ENCODE measurements at regions not wholly inside any gene's neighbourhood (a gene's known extent, or its start where the extent isn't known, plus 50 kb on each side); places are given as distances from the start of the nearest gene placed in this dataset.
"Not testable (repeated sequence)": the region's sequence is repeated elsewhere in the genome, so short reads cannot be mapped to it uniquely, and the experiment has no call there.

GRCh38 chr16:26510924-26511323 is 555.8 kb upstream of the C16orf82 start:
- no peak for DNase-seq

GRCh38 chr16:26511463-26511862 is 555.3 kb upstream of the C16orf82 start:
- no peak for DNase-seq

GRCh38 chr16:26521626-26522025 is 545.1 kb upstream of the C16orf82 start:
- DNase-seq: no peak

DNA sequence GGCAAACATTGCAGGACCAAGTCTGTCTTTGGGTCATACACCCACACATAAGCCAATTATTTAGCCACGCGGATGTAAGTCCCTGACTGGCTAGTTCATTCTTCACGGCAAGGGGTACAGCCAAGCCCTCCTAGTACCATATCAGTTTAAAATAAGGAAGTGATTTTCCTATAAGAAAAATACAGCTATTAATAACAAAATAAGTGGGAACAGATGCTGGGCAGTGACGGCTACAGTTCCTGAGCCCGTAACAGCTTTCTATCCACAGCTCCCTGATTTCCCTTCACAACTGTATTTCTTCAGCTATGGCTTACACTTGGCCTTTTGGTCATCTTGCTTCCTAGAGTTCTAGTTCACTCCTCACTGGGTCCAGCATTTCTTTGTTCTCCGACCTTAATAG is 542.4 kb upstream of the C16orf82 start:
- no peak for DNase-seq

- no peak for DNase-seq
Observed at GRCh38 chr16:26524846-26525245, 541.9 kb upstream of the C16orf82 start.

GRCh38 chr16:26525856-26526255 is 540.9 kb upstream of the C16orf82 start:
- DNase-seq: no peak

GRCh38 chr16:26526633-26527032 is 540.1 kb upstream of the C16orf82 start:
- DNase-seq: no peak

GRCh38 chr16:26530584-26531289 is 536.0 kb upstream of the C16orf82 start:
- DNase-seq: no peak

- no peak for DNase-seq
Observed at GRCh38 chr16:26531290-26531730, 535.4 kb upstream of the C16orf82 start.

DNA sequence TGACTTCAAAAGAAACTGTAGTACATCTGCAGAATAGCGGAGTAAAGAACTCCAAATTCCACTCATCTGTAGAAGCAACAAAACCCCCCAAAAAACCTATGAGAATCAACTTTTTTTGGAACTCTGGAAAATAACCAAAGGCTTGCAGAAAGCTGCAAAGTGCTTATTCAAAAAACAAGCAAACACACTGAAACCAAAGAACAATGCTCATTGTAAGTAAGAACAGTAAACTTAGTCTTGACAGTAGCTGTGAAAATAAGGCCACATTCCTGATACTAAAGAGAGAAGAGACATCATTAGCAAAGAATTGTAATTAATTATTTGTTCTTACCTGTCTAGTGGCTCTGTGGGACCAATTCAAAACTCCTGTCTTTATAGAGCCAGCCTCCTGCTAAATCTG is 534.3 kb upstream of the C16orf82 start:
- DNase-seq: no peak

GRCh38 chr16:26542198-26542597 is 524.5 kb upstream of the C16orf82 start:
- no peak for DNase-seq

- DNase-seq: no peak
Observed at GRCh38 chr16:26546573-26546972, 520.2 kb upstream of the C16orf82 start.

GRCh38 chr16:26547681-26548080 is 519.0 kb upstream of the C16orf82 start:
- no peak for DNase-seq

- no peak for DNase-seq
Observed at GRCh38 chr16:26550111-26550610, 516.6 kb upstream of the C16orf82 start.

- no peak for DNase-seq
Observed at GRCh38 chr16:26554030-26554429, 512.7 kb upstream of the C16orf82 start.

GRCh38 chr16:26561303-26561702 is 505.4 kb upstream of the C16orf82 start:
- DNase-seq: no peak

DNA sequence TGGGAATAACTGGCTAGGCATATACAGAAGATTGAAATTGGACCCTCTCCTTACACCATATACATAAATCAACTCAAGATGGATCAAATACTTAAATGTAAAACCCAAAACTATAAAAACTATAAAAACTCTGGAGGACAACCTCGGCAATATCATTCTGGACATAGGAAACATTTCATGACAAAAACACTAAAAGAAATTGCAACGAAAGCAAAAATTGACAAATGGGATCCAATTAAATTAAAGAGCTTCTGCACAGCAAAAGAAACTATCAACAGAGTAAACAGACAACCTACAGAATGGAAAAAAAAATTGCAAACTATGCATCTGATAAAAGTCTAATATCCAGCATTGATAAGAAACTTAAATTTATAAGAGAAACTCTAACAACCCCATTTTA is 503.7 kb upstream of the C16orf82 start:
- no peak for DNase-seq

- DNase-seq: no peak
Observed at GRCh38 chr16:26567356-26567755, 499.4 kb upstream of the C16orf82 start.

DNA sequence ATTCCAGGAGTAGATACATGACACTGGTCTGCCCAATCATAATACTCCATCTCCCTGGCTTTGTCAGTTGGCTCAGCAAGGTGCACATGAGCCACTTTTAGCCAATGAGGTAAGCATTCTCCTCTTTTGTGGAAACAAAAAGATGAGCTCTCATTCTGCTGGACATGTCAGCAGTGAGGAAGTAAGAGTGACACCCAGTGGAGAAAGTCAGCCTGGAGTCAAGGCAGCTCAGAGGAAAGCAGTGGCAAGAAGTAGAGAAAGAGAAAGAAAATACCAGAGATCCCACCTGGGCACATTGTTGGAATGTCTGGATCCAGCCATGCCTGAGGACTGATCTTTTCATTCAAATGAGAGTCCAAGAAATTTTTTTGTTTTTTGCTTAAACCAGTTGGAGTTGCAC is 496.9 kb upstream of the C16orf82 start:
- no peak for DNase-seq

- no peak for DNase-seq
Observed at GRCh38 chr16:26578748-26579147, 488.0 kb upstream of the C16orf82 start.

DNA sequence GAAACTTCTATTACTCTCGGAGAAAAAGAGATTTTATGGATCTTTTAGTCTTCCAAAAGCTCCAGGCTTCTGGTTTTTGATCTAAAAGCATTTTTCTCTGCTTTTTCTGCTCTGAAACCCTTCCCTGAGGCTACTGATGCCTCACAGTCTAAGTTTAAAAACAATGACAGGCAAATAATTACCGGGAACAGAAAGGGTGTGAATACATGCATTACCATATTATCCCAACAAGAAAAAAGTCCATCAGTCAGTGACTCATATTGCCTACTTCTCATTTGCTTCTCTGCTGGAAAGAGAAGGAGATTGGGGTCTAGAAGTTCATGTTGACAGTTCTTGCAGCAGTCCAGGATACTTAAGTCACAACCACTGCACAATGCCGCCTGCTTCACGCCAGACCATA is 482.9 kb upstream of the C16orf82 start:
- DNase-seq: no peak

GRCh38 chr16:26593700-26594099 is 473.0 kb upstream of the C16orf82 start:
- no peak for DNase-seq

DNA sequence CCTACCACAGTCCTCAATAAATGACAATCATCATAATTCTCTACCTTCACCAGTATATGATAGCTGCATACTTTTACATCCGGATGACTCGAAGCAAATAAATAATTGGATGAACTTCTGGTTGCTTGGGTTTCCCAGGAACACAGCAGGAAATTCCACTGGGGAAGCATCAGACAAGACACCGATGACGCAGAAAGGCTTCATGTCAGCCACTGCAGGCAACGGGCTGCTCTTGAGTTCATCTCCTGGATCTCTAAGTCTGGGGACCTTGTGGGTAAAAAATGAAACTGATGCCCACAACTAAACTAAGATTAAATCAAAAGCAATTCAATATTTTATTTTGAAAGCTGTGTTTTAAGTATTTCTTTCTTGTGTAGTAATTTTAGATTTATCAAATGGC is 472.1 kb upstream of the C16orf82 start:
- DNase-seq: no peak

GRCh38 chr16:26595199-26595598 is 471.5 kb upstream of the C16orf82 start:
- no peak for DNase-seq

GRCh38 chr16:26596033-26596432 is 470.7 kb upstream of the C16orf82 start:
- not testable (repeated sequence) for DNase-seq

Measured in stimulated activated CD4-positive, alpha-beta T cell treated with anti-CD3 and anti-CD28 coated beads, Interleukin-2, amount 100 ng/mL, for 24 hours (primary cell).